Breast epithelium (tissue), 4 donors: ENCODE measurements at regions not wholly inside any gene's neighbourhood (a gene's known extent, or its start where the extent isn't known, plus 50 kb on each side); places are given as distances from the start of the nearest gene placed in this dataset.

Experiments used
- DNase-seq, 2 donors: peaks; one replicate each; pipeline ENCODE4 v3.0.0-alpha.2; 2019; ENCODE audit warnings: low spot score in 2 of 2
- H3K27ac ChIP-seq, 2 donors: fragments of 200-600 bp; sonication (generic) in 1 of 2; one replicate each; pipeline ENCODE4 v1.5.1; 2016 to 2019; ENCODE audit warnings: mild to moderate bottlenecking in 1 of 2
- H3K27me3 ChIP-seq, 2 donors: fragments of 200-600 bp; sonication (generic) in 1 of 2; one replicate each; pipeline versions ENCODE4 v1.5.1 to v1.6.0; 2017 to 2019; ENCODE audit warnings: control low read depth in 1 of 2, mild to moderate bottlenecking in 1 of 2
- H3K36me3 ChIP-seq: fragments of 200-600 bp; one replicate; pipeline ENCODE4 v1.5.1; 2019
- H3K4me1 ChIP-seq, 2 donors: fragments of 200-600 bp; sonication (generic); one replicate each; pipeline ENCODE4 v1.5.1; 2016 to 2019; ENCODE audit warnings: control low read depth in 1 of 2
- H3K4me3 ChIP-seq, 3 donors: fragments of 200-600 bp; sonication (generic); 1 replicate in 2 of 3; 2 replicates in 1 of 3; pipeline ENCODE4 v1.5.1; 2016 to 2019; ENCODE audit warnings: mild to moderate bottlenecking in 3 of 3, moderate library complexity in 2 of 3
- H3K9me3 ChIP-seq, 2 donors: fragments of 200-600 bp; sonication (generic) in 1 of 2; one replicate each; pipeline ENCODE4 v1.5.1; 2016 to 2019; ENCODE audit warnings: control low read depth in 1 of 2
- CTCF ChIP-seq, 3 donors: fragments of 450-650 bp; IDR thresholded peaks; one replicate each; pipeline ENCODE4 v1.5.1; 2016 to 2017; ENCODE audit warnings: antibody characterized with exemption in 3 of 3, mild to moderate bottlenecking in 3 of 3, moderate library complexity in 3 of 3
- POLR2A ChIP-seq: fragments of 450-650 bp; IDR thresholded peaks from one replicate; pipeline ENCODE4 v1.6.1; 2016; ENCODE audit warnings: antibody characterized with exemption, mild to moderate bottlenecking, moderate library complexity
- POLR2AphosphoS5 ChIP-seq, 3 donors: sonication (generic); formaldehyde crosslinking; IDR thresholded peaks; one replicate each; pipeline ENCODE4 v1.6.1; 2017; ENCODE audit warnings: antibody characterized with exemption in 3 of 3
- intact Hi-C: fragments of 100-400 bp; cut with DNase I; formaldehyde crosslinking; loops from one replicate; pipeline ENCODE4 v1.15.1; 2023; ENCODE audit warnings: low total_unique reads

- Histone ChIP-seq H3K4me1 (no peaks in the 10 kb centered on the region), H3K27ac (no peak overlapping the region), H3K9me3 (no peaks in the 10 kb centered on the region), H3K4me3 (no peak overlapping the region), H3K27me3 (no peaks in the 10 kb centered on the region), H3K36me3 (no peaks in the 10 kb centered on the region)
- TF ChIP-seq CTCF (IDR thresholded peaks at IDR 0.05) (no peak), POLR2A (no peak), POLR2AphosphoS5 (IDR thresholded peaks at IDR 0.05) (no peak)
- no peak for DNase-seq
- intact Hi-C loops = no loop called here
These were observed 590.3 kb upstream of the CNTNAP5 start for GRCh38 chr2:123434546-123435395.

GRCh38 chr2:123438251-123438650, 586.8 kb upstream of the CNTNAP5 start:
- H3K4me3 ChIP-seq = no peak overlapping the region
- no peaks in the 10 kb centered on the region for H3K27me3 ChIP-seq
- no peak for DNase-seq
- no peak overlapping the region for H3K27ac ChIP-seq
- TF ChIP-seq POLR2AphosphoS5 (IDR thresholded peaks at IDR 0.05) = no peak
- no peak for TF ChIP-seq POLR2A
- no peak for TF ChIP-seq CTCF (IDR thresholded peaks at IDR 0.05)
- H3K36me3 ChIP-seq = no peaks in the 10 kb centered on the region
- H3K4me1 ChIP-seq = no peaks in the 10 kb centered on the region
- H3K9me3 ChIP-seq = no peaks in the 10 kb centered on the region
- intact Hi-C loops = no loop called here

GRCh38 chr2:123438675-123439074, 586.4 kb upstream of the CNTNAP5 start:
- no peak overlapping the region for H3K27ac ChIP-seq
- H3K4me1 ChIP-seq = no peaks in the 10 kb centered on the region
- no peaks in the 10 kb centered on the region for H3K9me3 ChIP-seq
- TF ChIP-seq POLR2A = no peak
- no peak for TF ChIP-seq POLR2AphosphoS5 (IDR thresholded peaks at IDR 0.05)
- no peak for TF ChIP-seq CTCF (IDR thresholded peaks at IDR 0.05)
- H3K4me3 ChIP-seq = no peak overlapping the region
- intact Hi-C loops = no loop called here
- no peak for DNase-seq
- no peaks in the 10 kb centered on the region for H3K27me3 ChIP-seq
- H3K36me3 ChIP-seq = no peaks in the 10 kb centered on the region

GRCh38 chr2:123448801-123449200, 576.3 kb upstream of the CNTNAP5 start:
- Histone ChIP-seq H3K27ac (no peak overlapping the region), H3K36me3 (no peaks in the 10 kb centered on the region), H3K4me3 (no peak overlapping the region), H3K4me1 (no peaks in the 10 kb centered on the region), H3K9me3 (no peaks in the 10 kb centered on the region), H3K27me3 (no peaks in the 10 kb centered on the region)
- intact Hi-C loops = no loop called here
- DNase-seq = no peak
- TF ChIP-seq POLR2A = no peak
- no peak for TF ChIP-seq CTCF (IDR thresholded peaks at IDR 0.05)
- no peak for TF ChIP-seq POLR2AphosphoS5 (IDR thresholded peaks at IDR 0.05)

GRCh38 chr2:123451542-123451941, 573.5 kb upstream of the CNTNAP5 start:
- no peaks in the 10 kb centered on the region for H3K4me1 ChIP-seq
- H3K36me3 ChIP-seq = no peaks in the 10 kb centered on the region
- no peaks in the 10 kb centered on the region for H3K27me3 ChIP-seq
- TF ChIP-seq POLR2AphosphoS5 (IDR thresholded peaks at IDR 0.05) (no peak), POLR2A (no peak), CTCF (IDR thresholded peaks at IDR 0.05) (no peak)
- no peak overlapping the region for H3K4me3 ChIP-seq
- no peak overlapping the region for H3K27ac ChIP-seq
- DNase-seq = no peak
- intact Hi-C loops = no loop called here
- no peaks in the 10 kb centered on the region for H3K9me3 ChIP-seq
